HG03045 (cell line): ENCODE measurements at regions not wholly inside any gene's neighbourhood (a gene's known extent, or its start where the extent isn't known, plus 50 kb on each side); places are given as distances from the start of the nearest gene placed in this dataset.

Experiments used
- ATAC-seq: cut with Tn5 transposase; IDR thresholded peaks from one replicate; pipeline ENCODE4 v1.9.1; 2021; ENCODE audit warnings: mild to moderate bottlenecking, moderate library complexity; ENCODE audit not compliant: unreplicated experiment

DNA sequence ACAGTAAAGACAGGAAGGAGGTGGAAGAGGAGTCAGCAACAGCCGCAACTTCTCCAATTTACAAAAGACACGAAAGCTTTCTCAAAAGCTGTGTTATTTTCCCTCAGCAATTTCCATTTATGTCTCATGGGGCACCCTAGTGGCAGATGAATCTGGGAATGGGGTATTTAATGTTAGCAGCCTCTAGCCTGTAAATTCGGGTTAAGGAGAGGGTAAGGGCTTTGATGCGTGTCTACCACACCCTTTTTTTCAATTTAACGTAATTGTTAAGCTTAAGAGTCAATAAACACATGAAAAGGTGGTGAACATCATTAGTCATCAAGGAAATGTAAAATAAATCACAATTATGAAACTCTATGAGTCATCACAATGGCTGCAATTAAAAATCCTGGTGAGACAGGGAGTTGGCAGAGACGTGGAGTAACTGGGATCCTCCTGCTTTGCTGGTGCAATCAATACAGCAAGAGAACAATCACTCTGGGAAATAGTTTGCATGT, 986.4 kb downstream of the AACS start:
- no peak for ATAC-seq

DNA sequence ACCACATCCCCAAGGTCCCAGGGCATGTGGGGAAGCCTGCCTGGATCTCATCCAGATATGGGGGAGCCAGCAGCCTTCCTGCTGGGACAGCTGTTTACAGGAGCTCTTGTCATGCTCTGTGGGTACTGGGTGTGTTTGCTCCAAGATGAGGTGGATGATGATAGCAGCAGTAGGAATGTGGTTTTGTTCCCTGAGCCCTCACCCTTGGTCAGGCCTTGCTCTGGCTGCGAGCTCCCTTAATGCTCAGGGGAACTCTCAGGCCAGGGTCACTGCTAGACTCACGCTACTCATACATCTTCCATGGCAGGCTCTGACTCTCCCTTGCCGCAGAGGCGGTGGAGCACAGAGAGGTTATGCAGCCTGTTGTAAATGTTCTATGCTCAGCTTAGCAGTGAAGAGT, 990.3 kb downstream of the AACS start:
- no peak for ATAC-seq

DNA sequence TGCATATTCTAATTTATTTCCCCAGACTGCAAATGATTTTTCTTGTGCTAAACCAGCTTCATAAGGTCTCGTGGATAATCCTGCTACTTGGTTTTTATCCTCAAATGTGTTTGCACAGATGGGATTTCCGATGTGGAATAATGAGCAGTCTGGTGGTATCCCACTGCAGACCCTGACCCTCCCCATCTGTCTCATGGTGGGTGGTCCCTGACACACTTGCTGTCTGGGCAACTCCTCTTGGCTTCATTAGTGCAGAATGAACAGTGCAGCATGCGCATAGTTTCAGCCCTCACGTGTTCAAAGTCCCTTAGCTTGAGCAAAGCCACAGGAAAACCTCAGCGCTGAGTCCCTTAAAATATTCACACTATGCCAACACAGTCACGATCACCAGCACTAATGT, 996.5 kb downstream of the AACS start:
- no peak for ATAC-seq

DNA sequence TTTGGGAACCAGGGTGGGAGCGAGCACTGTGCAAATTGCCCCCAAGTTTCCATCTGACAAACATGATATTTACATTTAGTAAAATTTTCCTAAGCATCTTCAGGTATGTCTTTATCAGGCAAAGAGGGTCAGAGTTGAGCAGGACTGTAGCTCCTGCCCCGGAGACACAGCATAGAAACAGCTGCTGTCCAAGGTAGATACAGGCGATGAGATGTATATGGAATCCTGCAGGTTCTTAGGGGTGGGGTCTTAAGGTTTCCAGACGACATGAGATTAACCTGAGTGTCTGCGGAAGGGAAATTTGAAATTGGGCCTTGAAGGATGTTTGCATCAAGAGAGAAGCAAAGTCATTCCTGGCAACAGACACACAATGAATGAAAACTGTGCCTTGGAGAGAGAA, 998.8 kb downstream of the AACS start:
- ATAC-seq: no peak

DNA sequence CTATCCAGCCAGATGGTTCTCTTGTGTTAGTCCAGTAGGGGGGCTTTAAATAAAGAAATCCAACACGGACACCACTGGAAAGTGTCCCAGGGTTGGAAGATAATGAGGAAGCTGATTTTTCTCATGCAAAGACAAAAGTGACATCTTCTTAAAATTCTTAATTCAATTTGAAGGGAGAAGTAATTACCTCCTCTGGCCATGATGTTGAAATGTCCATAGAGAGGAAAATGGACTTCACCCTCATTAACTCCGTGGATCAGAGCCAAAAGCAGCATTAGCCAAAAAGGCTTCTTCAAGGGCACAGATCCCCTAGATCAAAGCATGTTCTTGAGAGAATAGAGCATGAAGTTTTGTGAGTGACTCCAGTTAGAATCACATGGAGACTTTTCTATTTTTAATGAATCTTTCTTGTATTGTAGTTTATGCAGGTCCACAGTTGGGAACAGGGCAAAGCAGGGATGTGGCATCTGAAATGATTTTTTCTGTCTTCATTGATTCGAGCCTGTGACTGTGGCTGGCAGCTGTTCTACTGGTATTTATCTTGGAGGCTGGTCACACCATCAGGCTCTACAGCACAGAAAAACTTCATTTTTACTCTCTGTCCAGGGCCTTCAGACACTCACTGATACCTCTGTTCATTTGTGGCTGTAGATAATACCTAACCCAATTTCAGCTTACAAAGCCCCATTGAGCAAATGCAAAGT, 1002.5 kb downstream of the AACS start:
- ATAC-seq: no peak

DNA sequence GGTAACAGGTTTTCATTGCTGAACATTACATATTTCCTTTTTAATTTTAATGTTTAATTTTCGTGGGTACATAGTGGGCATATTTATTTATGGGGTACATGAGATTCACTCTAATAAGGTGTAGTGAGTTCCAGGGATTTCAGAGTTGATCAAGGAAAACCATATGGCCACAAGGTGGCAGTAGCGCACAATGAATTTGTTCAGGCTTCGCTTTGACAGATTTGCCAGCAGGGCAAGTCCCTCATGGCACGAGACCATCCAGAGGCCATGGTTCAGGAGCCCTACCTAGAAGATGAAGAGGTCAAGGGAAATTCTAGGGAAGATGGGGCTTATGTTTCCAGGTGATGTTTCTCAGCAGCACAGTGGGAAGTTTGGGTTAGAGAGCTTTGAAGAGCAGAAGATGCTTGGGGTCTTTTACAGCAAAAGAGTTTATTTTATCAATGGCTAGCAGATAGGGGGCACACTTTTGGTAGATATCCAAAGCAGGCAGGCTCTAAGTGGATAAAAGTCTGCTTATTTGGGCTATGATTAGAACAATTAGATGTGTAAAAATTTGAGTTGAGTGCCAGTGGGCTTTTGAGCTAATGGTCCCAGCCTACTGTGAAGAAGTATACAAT, 1004.4 kb downstream of the AACS start:
- ATAC-seq: no peak

DNA sequence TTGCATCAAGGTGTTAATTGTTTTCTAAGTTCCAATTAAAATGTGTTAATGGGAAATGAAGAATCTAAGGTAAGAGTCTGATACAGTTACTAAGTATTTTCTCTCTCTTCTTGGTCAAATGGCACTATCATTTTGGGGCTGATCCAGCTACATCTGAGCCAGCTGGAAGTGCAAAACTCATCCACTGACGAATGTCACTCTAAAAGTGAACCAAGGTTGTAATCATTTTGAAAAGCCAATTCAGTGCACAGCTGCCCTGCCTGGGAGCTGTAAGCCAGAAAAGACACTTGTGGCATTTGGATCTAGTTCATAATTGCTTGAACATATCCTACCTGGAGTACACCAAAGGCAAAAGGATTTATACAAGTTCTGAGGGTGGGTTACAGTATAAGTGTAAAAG, 1011.3 kb downstream of the AACS start:
- no peak for ATAC-seq

DNA sequence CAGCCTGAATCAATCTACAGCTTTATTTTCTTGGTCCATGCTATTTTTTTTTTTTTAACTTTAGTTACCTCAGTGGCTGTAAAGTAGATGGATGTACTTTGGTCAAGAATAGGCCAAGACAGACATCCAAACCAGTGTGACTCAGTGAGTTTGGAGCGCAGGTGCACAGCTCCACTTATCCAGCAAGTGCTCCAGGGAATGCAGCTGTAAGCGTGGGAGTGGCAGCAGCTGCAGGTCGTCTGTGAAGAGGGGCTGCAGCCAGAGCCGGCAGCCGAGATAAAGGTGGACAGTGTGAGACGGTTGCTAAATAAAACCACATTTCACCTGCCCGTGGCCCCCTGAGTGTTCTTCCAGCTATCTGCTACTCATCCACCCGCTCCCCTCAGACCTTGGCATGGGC, 1018.7 kb downstream of the AACS start:
- no peak for ATAC-seq

DNA sequence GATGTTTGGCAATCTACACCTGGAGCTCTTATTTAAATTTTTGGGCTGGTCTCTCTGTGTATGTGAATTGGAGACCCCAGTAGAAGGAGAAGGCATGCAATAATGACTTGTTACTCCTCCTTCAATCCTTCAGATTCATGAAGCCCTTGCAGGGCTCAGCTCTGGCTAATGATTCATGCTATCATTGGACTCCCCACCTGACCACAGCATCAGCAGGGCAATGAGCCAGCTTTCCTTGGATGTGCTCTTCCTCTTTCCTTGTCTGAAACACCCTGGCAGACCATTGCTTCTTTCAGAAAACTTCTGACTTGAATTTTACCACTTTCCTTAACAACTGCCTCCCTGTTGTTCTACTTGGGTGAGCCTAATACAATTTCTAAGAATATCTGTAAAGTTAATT, 1019.2 kb downstream of the AACS start:
- ATAC-seq: no peak

DNA sequence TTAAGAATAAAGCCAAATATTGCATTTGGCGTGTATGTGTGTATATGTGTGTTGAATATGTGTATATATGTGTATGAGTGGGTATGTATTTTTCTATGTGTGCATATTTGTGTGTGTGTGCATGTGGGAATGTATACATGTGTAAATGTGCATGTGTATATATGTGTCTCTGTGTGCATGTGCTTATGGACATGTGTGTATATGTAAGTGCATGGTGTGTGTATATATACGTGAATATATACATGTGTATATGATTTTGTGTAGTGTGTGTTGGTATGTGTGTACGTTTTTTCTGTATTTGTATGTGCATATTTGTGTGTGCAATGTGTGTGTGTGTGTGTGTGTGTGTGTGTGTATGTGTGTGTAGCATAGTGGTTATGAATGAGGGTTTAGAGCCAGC, 1021.0 kb downstream of the AACS start:
- no peak for ATAC-seq

DNA sequence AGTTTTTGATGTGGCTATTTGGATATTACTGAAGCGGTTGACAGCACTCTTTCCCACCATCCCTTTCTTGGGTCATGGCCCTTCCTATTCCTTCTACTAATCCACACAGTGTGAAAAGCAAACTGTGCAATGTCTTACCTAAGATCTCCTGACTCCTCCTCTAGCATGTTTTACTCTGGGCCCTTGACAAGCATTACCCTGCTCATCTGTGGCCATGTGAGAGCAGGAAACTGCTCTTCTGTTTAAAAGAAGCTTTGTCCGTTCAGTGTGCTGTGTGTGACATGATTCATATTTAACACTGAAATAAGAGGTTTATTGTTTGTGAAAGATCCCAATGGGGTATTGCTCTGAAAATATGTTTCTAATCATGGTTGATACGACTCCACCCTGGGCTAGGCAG, 1022.5 kb downstream of the AACS start:
- ATAC-seq: no peak

DNA sequence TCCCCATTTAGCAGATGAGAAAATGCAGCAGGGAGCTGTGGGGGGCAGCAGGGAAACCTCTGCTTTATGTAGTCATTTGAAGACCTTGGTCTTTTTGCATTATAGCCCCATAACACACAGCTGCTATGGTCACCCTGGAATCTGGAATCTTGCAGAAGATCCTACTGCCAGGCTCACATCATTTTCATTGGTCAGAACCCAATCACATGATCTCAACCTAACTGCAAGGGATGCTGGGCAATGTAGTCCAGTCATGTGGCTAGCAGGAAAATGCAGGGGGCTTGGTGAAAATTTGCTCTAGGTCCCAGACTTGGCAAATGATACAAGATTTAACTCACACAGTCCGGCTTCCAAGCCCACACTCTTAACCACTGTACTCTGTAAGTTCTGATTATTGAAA, 1028.7 kb downstream of the AACS start:
- no peak for ATAC-seq

DNA sequence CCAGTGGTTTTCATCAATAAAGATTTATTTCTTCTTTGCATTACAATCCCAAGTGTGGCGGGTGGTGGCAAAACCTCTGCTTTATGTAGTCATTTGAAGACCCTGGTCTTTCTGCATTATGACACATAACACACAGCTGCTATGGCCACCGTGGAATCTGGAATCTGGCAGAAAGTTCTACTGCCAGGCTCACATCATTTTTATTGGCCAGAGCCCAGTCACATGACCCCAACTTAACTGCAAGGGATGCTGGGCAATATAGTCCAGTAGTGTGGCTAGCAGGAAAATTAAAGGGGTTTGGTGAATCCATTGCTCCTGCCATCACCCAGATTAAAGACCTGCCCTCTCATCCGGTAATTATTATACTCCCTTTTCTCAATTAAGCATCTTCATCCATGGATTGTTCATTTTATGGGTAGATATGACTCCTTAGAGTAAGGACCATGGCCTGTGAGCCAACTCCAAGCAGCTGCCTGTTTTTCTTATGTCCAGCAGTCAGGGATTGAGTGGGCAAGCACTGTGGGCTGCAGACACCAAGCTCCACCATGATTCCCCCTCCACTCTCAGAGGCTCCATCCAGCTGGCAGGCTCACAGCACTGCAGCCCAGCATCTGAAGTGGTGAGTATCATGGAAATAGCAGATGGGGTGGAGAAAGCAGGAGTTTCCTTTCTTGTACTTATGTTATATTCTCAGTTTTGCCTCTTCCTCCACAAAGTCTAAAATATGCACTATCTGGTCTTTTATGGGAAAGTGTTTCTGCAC, 1030.7 kb downstream of the AACS start:
- ATAC-seq: no peak

DNA sequence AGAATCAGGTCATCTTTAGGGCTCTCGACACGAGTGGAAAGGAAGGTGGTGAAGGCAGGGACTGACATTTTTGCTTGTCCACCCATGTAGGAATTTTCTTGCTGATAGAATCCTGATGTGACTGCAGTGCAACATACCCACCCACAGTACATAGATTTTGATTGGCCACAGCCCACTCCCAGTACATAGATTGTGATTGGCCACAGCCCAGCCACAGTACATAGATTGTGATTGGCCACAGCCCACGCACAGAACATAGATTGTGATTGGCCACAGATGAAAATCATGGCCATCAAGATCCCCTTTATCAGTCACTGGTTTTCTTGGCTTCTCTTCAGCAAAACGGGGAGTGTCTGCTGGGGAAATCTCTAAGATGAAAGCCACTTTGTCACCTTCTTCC, 1041.5 kb downstream of the AACS start:
- no peak for ATAC-seq

DNA sequence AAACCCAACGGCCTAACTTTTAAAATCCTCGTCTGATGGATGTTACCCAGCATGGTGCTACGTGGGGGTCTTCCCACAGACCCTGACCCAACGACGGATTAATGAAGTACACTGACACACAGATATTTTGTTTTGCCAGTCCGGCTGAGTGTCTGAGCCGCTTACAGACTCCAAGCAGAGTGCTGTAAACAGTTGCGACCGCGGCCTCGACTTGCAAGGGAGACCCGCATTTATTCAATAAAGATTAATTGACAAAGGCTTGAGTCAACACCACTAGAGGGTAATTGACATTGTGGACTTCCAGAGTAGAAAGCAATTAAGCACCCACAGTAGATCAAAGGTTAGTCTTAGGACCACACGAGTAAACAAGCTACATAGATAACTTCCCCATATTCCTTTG, 1042.4 kb downstream of the AACS start:
- no peak for ATAC-seq

DNA sequence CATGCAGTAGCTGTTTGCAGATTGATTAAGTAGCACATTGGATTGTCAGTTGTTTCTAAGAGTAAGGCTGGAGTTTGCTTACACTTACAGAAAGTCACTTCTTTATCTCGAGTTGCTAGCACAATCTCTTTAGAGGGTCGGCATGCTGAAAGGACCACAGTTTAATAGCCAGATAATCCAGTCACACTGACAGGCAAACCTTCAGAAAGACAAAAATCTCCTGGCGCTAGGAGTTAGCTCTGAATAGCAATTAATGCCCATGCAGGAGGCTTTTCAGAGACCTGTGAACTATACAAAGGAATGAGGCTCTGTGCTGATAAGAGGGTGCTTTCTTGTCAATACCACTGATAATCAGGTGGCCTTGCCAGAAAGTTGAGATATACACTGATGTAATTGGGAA, 1043.0 kb downstream of the AACS start:
- ATAC-seq: no peak

DNA sequence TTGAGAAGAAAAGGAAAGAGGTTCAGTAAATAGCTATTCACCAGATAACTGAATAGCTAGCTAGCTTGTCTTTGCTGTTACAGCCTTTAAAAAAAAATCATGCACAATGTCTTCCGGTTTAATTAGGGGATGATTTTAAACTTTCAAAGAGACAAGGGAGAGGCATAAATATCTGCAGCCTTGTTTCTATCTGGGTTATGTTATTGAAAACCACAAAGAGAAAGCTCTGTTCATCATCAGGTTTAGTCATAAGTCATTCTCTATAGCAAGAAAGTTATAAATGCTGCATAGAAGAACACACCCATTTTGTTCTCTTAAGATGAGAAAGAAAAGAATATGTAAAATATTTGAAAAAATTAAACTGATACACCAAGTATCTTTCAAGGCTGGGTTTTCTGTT, 1046.9 kb downstream of the AACS start:
- no peak for ATAC-seq

DNA sequence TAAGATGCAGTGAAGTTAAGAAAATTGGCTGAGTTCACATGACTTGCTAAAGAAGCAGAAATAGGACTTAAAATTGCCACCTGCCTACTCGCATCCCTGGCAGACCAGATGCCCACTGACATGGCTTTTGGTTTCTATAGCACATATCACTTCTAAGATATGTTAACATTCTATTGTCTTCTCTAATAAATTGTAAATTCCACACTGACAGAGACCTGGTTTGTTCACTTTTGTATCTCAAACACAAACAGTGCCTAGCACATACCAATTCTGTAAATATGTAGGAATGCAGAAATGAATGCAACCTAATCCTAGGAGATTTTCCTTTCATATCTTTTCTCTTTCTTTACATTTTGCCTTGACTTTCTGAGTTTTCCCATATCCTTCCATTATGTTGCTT, 1047.6 kb downstream of the AACS start:
- no peak for ATAC-seq

DNA sequence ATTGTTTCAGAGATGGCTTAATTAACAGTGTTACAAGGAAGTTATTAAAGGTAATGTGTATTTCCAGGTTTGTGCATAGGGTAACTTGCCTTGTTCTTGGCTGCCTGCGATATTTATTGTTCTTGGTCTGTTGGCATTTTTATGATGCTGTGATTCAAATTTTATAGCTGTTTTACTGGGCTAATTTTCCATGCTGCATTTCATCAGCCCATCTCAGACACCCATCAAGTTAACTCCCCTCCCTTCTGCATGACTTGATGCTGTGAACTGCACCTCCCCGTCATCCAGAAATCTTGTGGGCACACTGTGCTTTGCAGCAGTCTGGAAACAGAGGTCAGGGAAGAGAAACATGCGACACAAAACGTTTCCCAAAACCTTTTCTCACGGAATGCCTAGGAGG, 1049.2 kb downstream of the AACS start:
- no peak for ATAC-seq

DNA sequence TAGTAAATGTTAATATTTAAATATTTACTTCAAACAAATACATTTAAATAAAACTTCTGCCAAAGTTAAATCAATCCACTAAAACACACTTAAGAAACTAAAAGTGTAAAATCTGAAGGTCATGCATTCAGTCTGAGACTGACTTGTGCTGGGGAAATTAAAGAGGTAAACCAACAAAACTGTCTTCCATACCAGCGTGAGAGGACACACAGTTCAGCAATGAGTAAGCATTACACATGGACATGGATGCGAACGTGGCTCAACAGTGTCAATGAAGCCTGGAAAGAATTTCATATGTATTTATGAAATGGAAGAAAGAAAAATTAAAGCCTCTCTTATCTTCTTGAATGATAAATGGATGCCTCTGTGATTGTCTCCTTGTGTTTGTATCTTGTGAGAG, 1052.3 kb downstream of the AACS start:
- no peak for ATAC-seq

DNA sequence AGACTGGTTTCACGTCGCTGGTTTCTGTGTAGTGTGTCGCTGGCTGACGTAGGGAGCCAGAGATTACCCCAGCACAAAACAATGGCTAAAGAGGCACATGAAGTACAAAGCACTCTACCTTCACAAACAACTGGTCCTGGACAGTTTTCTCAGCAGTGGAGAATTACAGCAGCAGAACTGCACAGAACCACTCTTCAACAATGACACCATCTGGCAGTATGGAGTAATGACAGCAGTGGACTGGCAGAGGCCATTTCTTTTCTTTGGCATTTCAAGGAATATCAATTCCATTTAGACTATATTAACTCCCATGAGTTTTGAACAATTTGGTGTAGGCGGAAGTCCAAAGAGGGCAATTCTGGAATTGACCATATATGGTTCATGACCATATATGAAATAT, 1074.1 kb downstream of the AACS start:
- ATAC-seq: no peak

DNA sequence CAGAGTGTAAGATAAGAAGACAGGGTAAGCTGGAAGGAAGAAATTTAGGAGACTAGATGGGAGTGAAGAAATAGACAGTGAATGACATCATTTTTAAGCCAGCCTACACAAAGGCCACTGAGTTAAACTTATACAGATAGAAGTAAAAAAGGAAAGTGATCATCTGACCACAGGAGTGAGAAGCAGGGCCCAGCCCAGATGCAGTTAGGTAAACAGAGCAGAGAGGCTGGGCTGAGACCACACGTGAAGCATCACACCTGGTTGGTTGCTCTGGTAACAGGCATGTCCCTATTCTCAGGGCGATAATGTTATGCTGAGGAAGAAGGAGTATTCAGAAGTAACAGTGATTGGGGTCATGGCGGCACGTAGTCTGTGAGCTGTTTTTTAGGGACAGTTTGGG, 1079.4 kb downstream of the AACS start:
- no peak for ATAC-seq
